Progenitor cell of endocrine pancreas (in vitro differentiated cells): ENCODE measurements at regions not wholly inside any gene's neighbourhood (a gene's known extent, or its start where the extent isn't known, plus 50 kb on each side); places are given as distances from the start of the nearest gene placed in this dataset.
A peak's percentile ranks its signal among the peaks of the same experiment; 100 is the strongest.

Experiments
- DNase-seq: peaks from one replicate; pipeline ENCODE4 v3.0.0; 2021; ENCODE audit warnings: low spot score; ENCODE audit not compliant: unreplicated experiment
- H3K27ac Mint-ChIP-seq: 2 replicates; pipeline ENCODE4 v1.8.0; 2021; ENCODE audit warnings: mild to moderate bottlenecking, moderate library complexity, mixed read lengths
- H3K27me3 Mint-ChIP-seq: 2 replicates; pipeline ENCODE4 v1.8.0; 2021; ENCODE audit warnings: mixed read lengths
- H3K36me3 Mint-ChIP-seq: 2 replicates; pipeline ENCODE4 v1.8.0; 2022; ENCODE audit warnings: mixed read lengths; ENCODE audit not compliant: insufficient read depth
- H3K4me1 Mint-ChIP-seq: 2 replicates; pipeline ENCODE4 v1.8.0; 2021; ENCODE audit warnings: low read depth, mixed read lengths
- H3K4me3 Mint-ChIP-seq: 2 replicates; pipeline ENCODE4 v1.8.0; 2021; ENCODE audit warnings: low read depth, mild to moderate bottlenecking, moderate library complexity, mixed read lengths
- H3K9me3 Mint-ChIP-seq: 2 replicates; pipeline ENCODE4 v1.8.0; 2021; ENCODE audit warnings: low read depth, mixed read lengths
- CTCF ChIP-seq: fragments of 200-600 bp; sonication (generic); IDR thresholded peaks from one replicate; pipeline ENCODE4 v1.5.0; 2021; ENCODE audit warnings: antibody characterized with exemption, mild to moderate bottlenecking; ENCODE audit not compliant: unreplicated experiment

- Mint-ChIP-seq H3K27ac (no peak overlapping the region), H3K4me1 (peaks cover 30% of the 10 kb centered on the region), H3K27me3 (peaks cover 2% of the 10 kb centered on the region), H3K36me3 (peaks cover 2% of the 10 kb centered on the region), H3K9me3 (peaks cover 8% of the 10 kb centered on the region), H3K4me3 (no peak overlapping the region)
- DNase-seq = no peak
- TF ChIP-seq CTCF = no peak
These were observed 79.7 kb downstream of the EDN1 start for GRCh38 chr6:12369781-12370262.

GRCh38 chr6:12371151-12371550 is 81.0 kb downstream of the EDN1 start:
- DNase-seq = no peak
- H3K4me3 Mint-ChIP-seq = no peak overlapping the region
- H3K27me3 Mint-ChIP-seq = peaks cover 2% of the 10 kb centered on the region
- H3K9me3 Mint-ChIP-seq = peaks cover 8% of the 10 kb centered on the region
- peaks cover 23% of the 10 kb centered on the region for H3K4me1 Mint-ChIP-seq
- peak overlapping the region; percentile 79 for H3K27ac Mint-ChIP-seq
- H3K36me3 Mint-ChIP-seq = peaks cover 2% of the 10 kb centered on the region
- no peak for TF ChIP-seq CTCF

- H3K27ac Mint-ChIP-seq = no peak overlapping the region
- H3K4me1 Mint-ChIP-seq = peaks cover 21% of the 10 kb centered on the region
- H3K4me3 Mint-ChIP-seq = no peak overlapping the region
- H3K36me3 Mint-ChIP-seq = peaks cover 2% of the 10 kb centered on the region
- DNase-seq = no peak
- H3K9me3 Mint-ChIP-seq = peaks cover 8% of the 10 kb centered on the region
- TF ChIP-seq CTCF = no peak
- H3K27me3 Mint-ChIP-seq = peaks cover 2% of the 10 kb centered on the region
These were observed 81.5 kb downstream of the EDN1 start for GRCh38 chr6:12371641-12372146.

GRCh38 chr6:12379181-12379580 is 89.0 kb downstream of the EDN1 start:
- peaks cover 2% of the 10 kb centered on the region for H3K4me1 Mint-ChIP-seq
- no peak for DNase-seq
- peaks cover 6% of the 10 kb centered on the region for H3K9me3 Mint-ChIP-seq
- H3K27me3 Mint-ChIP-seq = peaks cover 3% of the 10 kb centered on the region
- no peak for TF ChIP-seq CTCF
- H3K36me3 Mint-ChIP-seq = no peaks in the 10 kb centered on the region
- H3K4me3 Mint-ChIP-seq = no peak overlapping the region
- no peak overlapping the region for H3K27ac Mint-ChIP-seq

- TF ChIP-seq CTCF = no peak
- Mint-ChIP-seq H3K4me3 (no peak overlapping the region), H3K9me3 (peaks cover 6% of the 10 kb centered on the region), H3K4me1 (peaks cover 2% of the 10 kb centered on the region), H3K36me3 (no peaks in the 10 kb centered on the region), H3K27me3 (peaks cover 3% of the 10 kb centered on the region), H3K27ac (no peak overlapping the region)
- no peak for DNase-seq
These were observed 91.4 kb downstream of the EDN1 start for GRCh38 chr6:12381587-12381986.
